ENCODE measurements at regions not wholly inside any gene's neighbourhood (a gene's known extent, or its start where the extent isn't known, plus 50 kb on each side); places are given as distances from the start of the nearest gene placed in this dataset.

DNA sequence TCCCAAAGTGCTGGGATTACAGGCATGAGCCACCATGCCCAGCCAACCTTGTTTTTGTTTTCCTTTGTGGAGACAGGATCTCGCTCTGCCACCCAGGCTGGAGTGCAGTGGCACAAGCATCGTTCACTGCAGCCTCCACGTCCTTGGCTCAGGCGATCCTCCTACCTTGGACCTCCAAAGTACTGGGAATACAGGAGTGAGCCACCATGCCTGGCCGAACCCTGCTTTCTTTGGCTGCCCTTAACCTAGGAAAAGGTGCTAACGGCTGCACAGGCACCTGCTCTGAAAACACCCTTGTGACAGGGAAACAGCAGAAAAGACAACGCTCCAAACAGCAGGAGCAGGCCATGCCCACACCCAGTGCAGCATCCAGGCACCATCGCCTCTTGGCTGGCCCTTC, 71.9 kb downstream of the OAT start:
- Histone ChIP-seq H3K4me1 (ENCODE audit: insufficient read depth, low read length) (peaks cover 8% of the 10 kb centered on the region), H3K4me3 (ENCODE audit: low read length) (no peak overlapping the region), H3K9me3 (ENCODE audit: low read depth, low read length) (no peaks in the 10 kb centered on the region), H3K27me3 (ENCODE audit: insufficient read depth, low read length) (no peaks in the 10 kb centered on the region)

DNA sequence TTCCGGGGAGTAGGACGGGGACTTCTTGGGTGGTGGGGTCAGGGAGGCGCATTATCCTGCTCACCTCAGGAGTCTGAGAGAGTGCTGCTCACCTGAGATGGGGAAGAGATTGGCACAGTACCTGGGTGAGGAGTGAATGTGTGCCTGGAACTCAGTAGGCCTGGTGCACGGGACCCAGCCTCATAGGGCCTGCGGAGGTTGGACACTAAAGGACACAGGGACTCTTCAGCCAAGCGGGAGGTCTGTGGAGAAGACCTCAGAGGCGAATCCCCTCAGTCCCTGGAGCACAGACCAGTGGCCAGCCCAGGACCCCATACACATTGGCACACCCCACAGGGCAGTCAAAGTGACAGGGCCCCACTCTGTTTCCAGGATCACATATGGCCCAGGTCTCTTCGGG, 73.2 kb downstream of the OAT start:
- Histone ChIP-seq H3K27me3 (ENCODE audit: insufficient read depth, low read length) (no peaks in the 10 kb centered on the region), H3K4me3 (ENCODE audit: low read length) (no peak overlapping the region), H3K4me1 (ENCODE audit: insufficient read depth, low read length) (peaks cover 21% of the 10 kb centered on the region), H3K9me3 (ENCODE audit: low read depth, low read length) (no peaks in the 10 kb centered on the region)

DNA sequence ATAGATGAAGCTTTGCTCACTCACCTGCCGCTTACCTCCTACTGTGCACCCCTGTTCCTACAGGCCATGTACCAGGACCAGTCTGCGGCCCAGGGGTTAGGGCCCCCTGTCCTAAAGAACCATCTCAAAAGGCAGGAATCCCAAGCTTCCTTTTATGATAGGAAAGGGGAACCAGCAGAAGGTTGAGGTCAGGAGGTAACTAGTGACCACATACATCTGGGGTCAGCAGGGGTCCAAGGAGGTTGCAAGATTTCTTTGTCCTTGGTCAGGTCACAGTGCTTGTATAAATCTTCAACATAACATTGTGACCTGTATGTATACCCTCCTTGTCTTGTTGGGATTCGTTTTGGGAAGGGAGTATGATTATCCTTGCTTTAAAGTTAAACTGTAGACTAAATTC, 73.8 kb downstream of the OAT start:
- no peaks in the 10 kb centered on the region for H3K9me3 ChIP-seq (ENCODE audit: low read depth, low read length)
- no peak overlapping the region for H3K4me3 ChIP-seq (ENCODE audit: low read length)
- no peaks in the 10 kb centered on the region for H3K27me3 ChIP-seq (ENCODE audit: insufficient read depth, low read length)
- peaks cover 27% of the 10 kb centered on the region for H3K4me1 ChIP-seq (ENCODE audit: insufficient read depth, low read length)

DNA sequence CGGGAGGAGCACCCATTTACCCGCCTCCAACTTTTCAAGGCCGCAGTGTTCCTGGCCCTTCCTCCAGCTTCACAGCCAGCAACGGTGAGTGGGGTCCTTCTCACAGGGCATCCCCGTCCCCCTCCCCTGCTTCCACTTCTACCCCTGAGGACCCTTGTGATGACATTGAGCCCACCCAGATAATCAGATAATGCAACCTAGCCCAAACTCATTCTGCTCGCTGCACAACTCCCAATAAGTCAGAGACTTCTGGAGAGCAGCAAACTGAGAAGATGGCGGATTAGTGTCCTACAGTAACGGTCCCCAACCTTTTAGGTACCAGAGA, 74.5 kb downstream of the OAT start:
- H3K27me3 ChIP-seq (ENCODE audit: insufficient read depth, low read length) = no peaks in the 10 kb centered on the region
- peaks cover 30% of the 10 kb centered on the region for H3K4me1 ChIP-seq (ENCODE audit: insufficient read depth, low read length)
- no peaks in the 10 kb centered on the region for H3K9me3 ChIP-seq (ENCODE audit: low read depth, low read length)
- no peak overlapping the region for H3K4me3 ChIP-seq (ENCODE audit: low read length)

DNA sequence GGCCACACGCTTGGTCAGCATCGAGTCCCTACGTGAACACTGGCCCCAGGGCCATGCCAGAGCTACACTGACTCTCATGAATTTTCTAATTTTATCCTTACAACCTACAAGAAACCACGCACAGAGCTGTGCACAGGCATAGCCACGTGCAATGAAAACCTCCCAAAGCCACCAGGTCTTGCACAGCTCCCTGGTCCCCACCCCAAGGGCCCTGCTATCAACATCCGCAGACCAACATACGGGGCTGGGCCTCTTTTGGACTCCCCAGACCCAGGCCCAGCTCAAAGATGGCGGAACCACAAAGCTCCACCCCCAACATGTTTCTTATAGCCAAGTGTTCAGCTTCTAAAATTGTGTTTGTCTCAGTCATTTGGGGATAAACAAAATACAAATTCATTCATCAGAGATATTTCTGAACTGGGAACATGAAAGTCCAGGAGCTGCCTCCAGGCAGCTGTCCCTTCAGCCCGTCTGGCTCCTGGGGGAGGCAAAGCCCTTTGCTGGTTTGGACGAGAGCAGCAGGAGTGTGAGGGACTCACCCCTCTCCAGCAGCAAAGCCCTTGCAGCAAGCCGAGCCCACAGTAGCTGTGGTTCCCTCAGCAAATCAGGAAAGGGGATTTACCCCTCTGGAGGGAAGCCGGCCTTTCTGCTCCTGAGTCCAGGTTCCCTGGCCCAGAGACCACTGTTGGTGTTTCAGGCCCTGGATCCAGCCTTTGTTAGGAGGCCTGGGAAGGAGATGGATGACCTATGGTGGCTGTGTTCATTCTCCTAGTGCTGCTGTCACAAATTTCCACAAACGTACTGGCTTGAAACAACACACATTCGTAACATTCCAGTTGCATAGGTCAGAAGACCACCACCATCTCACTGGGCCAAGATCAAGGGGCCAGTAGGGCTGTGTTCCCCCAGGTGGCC, 75.1 kb downstream of the OAT start:
- Histone ChIP-seq H3K27me3 (ENCODE audit: insufficient read depth, low read length) (no peaks in the 10 kb centered on the region), H3K4me1 (ENCODE audit: insufficient read depth, low read length) (peaks cover 30% of the 10 kb centered on the region), H3K4me3 (ENCODE audit: low read length) (no peak overlapping the region), H3K9me3 (ENCODE audit: low read depth, low read length) (no peaks in the 10 kb centered on the region)

DNA sequence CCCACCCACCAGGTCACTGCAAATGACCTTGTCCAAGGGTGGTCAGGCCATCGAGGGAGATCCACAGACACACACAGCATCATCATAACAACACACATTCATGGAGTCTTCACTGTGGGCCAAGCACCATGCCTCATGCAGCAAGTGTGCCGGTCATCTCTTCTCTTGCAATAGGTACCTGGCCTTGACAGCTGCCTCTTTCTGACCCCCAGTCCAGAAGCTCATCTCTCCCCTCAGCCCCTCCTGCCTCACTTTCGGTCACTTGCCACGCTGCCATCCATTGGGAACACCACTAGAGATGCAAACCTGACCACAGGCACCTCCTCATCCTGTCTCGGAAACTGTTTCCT, 75.9 kb downstream of the OAT start:
- H3K27me3 ChIP-seq (ENCODE audit: insufficient read depth, low read length) = no peaks in the 10 kb centered on the region
- H3K4me3 ChIP-seq (ENCODE audit: low read length) = no peak overlapping the region
- H3K9me3 ChIP-seq (ENCODE audit: low read depth, low read length) = no peaks in the 10 kb centered on the region
- H3K4me1 ChIP-seq (ENCODE audit: insufficient read depth, low read length) = peaks cover 30% of the 10 kb centered on the region

DNA sequence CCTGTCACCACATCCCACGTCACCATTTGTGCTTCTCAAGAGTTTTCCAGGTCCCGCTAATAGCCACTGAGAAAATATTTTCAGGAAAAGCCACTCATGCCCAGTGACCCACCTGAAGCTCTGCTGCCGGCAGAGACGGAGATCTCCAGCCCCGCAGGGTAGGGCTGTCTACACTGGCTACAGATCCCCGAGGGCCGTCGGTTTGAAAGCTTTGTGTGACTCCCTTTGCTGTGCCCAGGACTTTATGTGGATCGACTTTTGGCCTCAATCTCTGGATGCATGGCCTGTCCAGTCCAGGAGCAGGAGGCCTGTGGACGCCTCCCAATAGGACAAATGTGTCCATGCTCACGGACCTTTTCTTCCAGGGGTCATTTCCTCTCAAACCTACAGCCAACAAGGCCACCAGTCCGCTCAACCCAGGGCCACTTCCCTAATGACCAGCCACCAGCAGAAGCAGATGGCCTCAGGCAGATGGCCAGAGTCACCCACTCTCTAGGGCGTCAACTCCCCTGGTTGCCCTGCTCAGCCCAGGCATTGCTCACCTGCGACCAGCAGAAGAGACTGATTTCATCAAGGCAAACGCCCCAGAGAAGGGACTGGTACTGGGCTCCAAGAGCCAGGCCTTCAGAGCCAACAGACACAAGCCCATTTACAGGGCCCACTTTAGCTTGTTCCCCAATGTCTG, 76.4 kb downstream of the OAT start:
- no peaks in the 10 kb centered on the region for H3K27me3 ChIP-seq (ENCODE audit: insufficient read depth, low read length)
- H3K4me3 ChIP-seq (ENCODE audit: low read length) = no peak overlapping the region
- peaks cover 30% of the 10 kb centered on the region for H3K4me1 ChIP-seq (ENCODE audit: insufficient read depth, low read length)
- no peaks in the 10 kb centered on the region for H3K9me3 ChIP-seq (ENCODE audit: low read depth, low read length)

DNA sequence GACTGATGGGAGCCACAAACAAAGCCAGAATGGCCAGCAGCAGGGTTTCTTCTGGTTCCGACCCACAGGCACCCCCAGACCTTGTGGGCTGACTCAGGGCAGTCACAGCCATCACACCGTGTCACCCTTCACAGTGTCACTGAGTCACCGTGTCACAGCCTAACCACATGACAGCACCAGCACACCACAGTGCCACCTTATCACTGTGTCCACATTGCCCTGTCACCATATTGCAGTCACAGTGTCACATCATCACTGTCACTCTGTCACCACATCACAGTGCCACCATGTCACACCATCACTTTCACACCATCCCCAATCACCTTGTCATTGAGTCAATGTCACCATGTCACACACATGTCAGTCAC, 77.0 kb downstream of the OAT start:
- H3K27me3 ChIP-seq (ENCODE audit: insufficient read depth, low read length) = no peaks in the 10 kb centered on the region
- no peaks in the 10 kb centered on the region for H3K9me3 ChIP-seq (ENCODE audit: low read depth, low read length)
- H3K4me1 ChIP-seq (ENCODE audit: insufficient read depth, low read length) = peaks cover 30% of the 10 kb centered on the region
- H3K4me3 ChIP-seq (ENCODE audit: low read length) = no peak overlapping the region

DNA sequence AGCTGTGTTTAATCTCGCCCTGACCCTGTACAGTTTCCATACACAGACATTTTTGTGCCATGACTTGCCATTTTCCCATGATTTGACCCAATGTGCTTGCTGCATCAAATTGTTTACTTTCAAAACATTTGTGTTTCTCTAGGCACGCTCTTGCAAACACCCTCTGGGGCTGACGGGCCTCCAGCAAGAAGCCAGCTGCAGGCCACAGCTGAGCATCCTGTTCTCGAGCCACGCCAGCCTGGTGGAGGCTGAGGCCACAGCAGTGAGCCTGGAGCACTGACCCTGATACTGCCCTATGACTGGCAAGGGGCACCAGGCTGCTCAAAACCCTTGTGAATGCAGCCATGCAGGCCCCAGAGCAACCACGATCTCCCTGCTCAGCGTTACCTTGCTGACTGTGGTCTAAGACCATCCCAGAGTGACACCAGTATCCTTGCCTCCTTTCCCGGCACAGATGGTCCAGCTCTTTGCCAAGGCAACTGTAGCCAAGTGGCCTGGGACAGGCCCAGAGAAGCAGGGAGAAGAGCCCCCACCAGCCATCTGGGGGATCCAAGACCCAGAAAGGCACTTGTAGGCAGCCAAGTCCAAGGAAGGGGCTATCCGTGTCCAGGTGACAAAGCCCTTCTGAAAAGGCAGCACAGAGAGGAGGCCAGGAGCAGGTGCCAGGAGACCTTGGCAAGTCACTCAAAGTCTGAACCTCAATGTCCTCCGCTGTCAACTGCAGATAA, 78.5 kb downstream of the OAT start:
- Histone ChIP-seq H3K4me3 (ENCODE audit: low read length) (no peak overlapping the region), H3K27me3 (ENCODE audit: insufficient read depth, low read length) (no peaks in the 10 kb centered on the region), H3K4me1 (ENCODE audit: insufficient read depth, low read length) (peaks cover 30% of the 10 kb centered on the region), H3K9me3 (ENCODE audit: low read depth, low read length) (no peaks in the 10 kb centered on the region)

DNA sequence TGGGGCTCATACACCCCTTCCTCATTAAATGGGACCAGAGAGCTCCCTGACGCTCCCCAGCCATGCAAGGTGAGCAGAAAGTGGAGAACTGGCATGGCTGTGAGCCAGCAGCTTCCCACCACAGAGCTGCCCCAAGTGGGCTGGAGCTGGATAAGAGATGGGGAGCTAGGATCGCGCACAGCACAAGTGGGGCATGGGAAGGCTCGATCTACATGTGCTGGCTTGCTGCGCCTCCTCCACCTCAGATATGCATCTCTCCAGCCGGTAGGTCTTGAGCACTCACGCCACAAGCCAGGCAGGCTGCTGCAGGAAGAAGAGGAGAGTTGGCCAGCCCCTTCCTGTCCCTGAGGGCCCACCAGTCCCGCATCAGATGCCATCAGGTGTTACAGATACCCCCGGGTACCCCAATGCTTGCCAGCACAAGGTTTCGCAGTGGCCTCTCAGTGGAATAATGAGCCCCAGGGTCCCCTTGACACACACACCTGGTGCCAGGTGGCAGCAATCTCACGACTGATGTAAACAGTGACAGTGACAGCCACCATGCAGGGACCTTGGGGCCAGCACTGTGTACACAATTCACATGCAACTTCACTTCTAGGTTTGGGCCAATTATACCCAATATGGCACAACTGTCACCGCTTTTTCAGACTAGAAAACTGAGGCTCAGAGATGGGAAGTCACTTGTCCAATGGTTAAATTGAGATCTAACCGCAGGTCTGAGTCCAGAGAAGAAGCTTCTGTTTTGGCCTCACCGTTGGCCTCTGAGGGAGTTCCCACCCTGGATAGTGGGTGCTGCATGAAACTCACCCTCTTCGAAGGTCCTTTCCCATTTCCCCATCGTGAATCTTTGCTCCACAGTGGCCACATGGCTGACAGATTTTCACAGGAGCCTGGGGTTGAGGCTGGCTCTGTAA, 79.3 kb downstream of the OAT start:
- Histone ChIP-seq H3K4me3 (ENCODE audit: low read length) (no peak overlapping the region), H3K4me1 (ENCODE audit: insufficient read depth, low read length) (peaks cover 24% of the 10 kb centered on the region), H3K27me3 (ENCODE audit: insufficient read depth, low read length) (no peaks in the 10 kb centered on the region), H3K9me3 (ENCODE audit: low read depth, low read length) (no peaks in the 10 kb centered on the region)

DNA sequence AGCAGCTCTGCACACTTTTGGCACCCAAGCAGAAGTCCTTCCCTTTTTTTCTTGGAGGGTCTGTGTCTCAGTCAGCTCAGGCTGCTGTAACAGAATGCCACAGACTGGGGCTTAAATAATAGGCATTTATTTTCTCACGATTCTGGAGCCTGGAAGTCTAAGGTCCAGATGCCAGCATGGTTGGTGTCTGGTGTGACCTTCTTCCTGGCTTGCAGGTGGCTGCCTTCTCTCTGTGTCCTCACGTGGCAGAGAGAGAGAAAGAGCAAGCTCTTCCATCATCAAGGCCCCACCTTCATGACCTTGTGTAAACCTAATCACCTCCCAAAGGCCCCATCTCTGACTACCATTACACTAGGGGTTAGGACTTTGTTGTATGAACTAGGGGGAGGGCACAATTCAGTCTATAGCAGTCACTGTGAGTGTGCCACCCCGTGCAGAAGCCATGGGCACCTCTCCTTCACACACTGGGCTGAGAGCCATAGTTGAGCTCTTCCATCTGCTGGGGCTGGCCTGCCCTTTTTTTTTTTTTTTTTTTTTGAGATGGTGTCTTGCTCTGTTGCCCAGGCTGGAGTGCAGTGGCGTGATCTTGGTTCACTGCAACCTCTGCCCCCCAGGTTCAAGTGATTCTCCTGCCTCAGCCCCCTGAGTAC, 80.3 kb downstream of the OAT start:
- H3K4me3 ChIP-seq (ENCODE audit: low read length) = no peak overlapping the region
- peaks cover 24% of the 10 kb centered on the region for H3K4me1 ChIP-seq (ENCODE audit: insufficient read depth, low read length)
- no peaks in the 10 kb centered on the region for H3K27me3 ChIP-seq (ENCODE audit: insufficient read depth, low read length)
- H3K9me3 ChIP-seq (ENCODE audit: low read depth, low read length) = no peaks in the 10 kb centered on the region

DNA sequence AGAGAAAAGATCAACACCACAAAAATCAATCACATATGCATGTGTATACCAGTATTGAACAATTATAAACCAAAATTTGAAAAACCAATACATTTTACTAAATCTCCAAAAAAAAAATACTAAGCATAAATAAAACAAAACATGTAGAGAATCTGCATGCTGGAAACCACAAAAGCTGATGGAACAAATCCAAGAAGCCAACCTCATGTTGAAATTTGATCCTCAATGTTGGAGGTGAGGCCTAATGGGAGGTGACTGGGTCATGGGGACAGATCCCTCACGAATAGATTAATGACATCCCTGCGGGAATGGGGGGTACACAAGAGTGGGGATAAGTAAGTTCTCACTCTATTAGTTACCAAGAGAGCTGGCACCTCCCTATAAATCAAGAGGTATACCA, 82.5 kb downstream of the OAT start:
- Histone ChIP-seq H3K4me3 (ENCODE audit: low read length) (no peak overlapping the region), H3K27me3 (ENCODE audit: insufficient read depth, low read length) (no peaks in the 10 kb centered on the region), H3K4me1 (ENCODE audit: insufficient read depth, low read length) (peaks cover 24% of the 10 kb centered on the region), H3K9me3 (ENCODE audit: low read depth, low read length) (no peaks in the 10 kb centered on the region)

DNA sequence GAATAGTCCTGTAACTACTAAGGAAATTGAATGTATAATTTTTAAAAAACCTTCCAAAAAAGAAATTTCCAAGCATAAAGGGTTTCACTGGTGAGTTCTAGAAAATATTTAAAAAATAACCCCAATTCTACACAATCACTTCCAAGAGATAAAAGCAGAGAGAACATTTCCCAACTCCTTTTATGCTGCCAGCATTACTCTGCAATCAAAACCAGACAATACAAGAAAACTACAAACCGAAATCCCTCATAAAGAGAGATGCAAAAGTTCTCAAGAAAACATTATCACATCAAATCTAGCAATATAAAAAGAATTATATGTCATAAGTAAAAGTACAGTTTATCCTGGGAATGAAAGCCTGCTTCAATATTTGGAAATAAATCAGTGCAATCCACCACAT, 84.8 kb downstream of the OAT start:
- no peaks in the 10 kb centered on the region for H3K9me3 ChIP-seq (ENCODE audit: low read depth, low read length)
- no peaks in the 10 kb centered on the region for H3K27me3 ChIP-seq (ENCODE audit: insufficient read depth, low read length)
- peaks cover 8% of the 10 kb centered on the region for H3K4me1 ChIP-seq (ENCODE audit: insufficient read depth, low read length)
- no peak overlapping the region for H3K4me3 ChIP-seq (ENCODE audit: low read length)

DNA sequence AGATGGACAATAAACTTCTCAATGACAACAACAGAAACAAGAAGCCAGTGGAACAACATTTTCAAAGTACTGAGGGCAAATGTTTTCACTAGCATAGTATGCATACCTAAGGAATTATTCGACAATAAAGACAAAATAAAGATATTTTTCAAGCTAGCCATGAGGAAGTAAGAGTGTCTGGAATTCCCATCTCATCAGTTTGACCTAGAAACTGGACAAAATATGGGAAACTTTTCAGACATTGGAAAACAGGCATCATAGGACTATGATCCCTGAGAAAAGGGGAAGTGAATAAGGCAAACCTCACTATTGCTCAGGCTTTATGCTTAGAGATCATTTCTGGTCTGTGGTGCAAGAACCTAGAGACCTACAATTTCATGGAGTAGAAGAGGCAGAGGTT, 86.3 kb downstream of the OAT start:
- H3K27me3 ChIP-seq (ENCODE audit: insufficient read depth, low read length) = no peaks in the 10 kb centered on the region
- H3K9me3 ChIP-seq (ENCODE audit: low read depth, low read length) = no peaks in the 10 kb centered on the region
- H3K4me1 ChIP-seq (ENCODE audit: insufficient read depth, low read length) = peaks cover 8% of the 10 kb centered on the region
- no peak overlapping the region for H3K4me3 ChIP-seq (ENCODE audit: low read length)

Measured in mononuclear cell (primary cell).